ENCODE measurements at regions not wholly inside any gene's neighbourhood (a gene's known extent, or its start where the extent isn't known, plus 50 kb on each side); places are given as distances from the start of the nearest gene placed in this dataset.

GRCh38 chr7:115578576-115578975 lies 452.0 kb downstream of the TFEC start:
- WGBS, 2 experiments (ENCODE audit: insufficient coverage in 1 of 2, insufficient read length in 1 of 2), result 93 to 100% methylated on average over 1 of the region's 2 CpGs
- Histone ChIP-seq H3K9me3 (ENCODE audit: control insufficient read depth, low read length) (no peaks in the 10 kb centered on the region), H3K27ac (ENCODE audit: low read depth, low read length) (no peak overlapping the region), H3K4me1 (ENCODE audit: control insufficient read depth, insufficient read depth, low read length) (peaks cover 5% of the 10 kb centered on the region), H3K9ac (ENCODE audit: extremely low read depth, low read length, poor library complexity, severe bottlenecking) (no peak overlapping the region), H3K4me3 (ENCODE audit: low read length) (no peak overlapping the region), H3K36me3 (ENCODE audit: control insufficient read depth, insufficient read depth, low read length) (no peaks in the 10 kb centered on the region), H3K27me3 (ENCODE audit: control insufficient read depth, insufficient read depth, low read length, poor library complexity, severe bottlenecking) (no peaks in the 10 kb centered on the region)
- H3K4me1 Mint-ChIP-seq, result peaks cover 8% of the 10 kb centered on the region
- no peaks in the 10 kb centered on the region for H3K27me3 Mint-ChIP-seq (ENCODE audit: insufficient read depth)
- no peaks in the 10 kb centered on the region for H3K9me3 Mint-ChIP-seq
- H3K36me3 Mint-ChIP-seq (ENCODE audit: low read depth), result no peaks in the 10 kb centered on the region
- no peak for TF ChIP-seq CTCF (conservative IDR thresholded peaks at IDR 0.05)
- H3K4me3 Mint-ChIP-seq, result no peak overlapping the region
- no peak for DNase-seq
- H3K27ac Mint-ChIP-seq, result no peak overlapping the region

GRCh38 chr7:115574681-115575291 lies 455.8 kb downstream of the TFEC start:
- no peak for DNase-seq
- Histone ChIP-seq H3K9me3 (ENCODE audit: control insufficient read depth, low read length) (no peaks in the 10 kb centered on the region), H3K27me3 (ENCODE audit: control insufficient read depth, insufficient read depth, low read length, poor library complexity, severe bottlenecking) (no peaks in the 10 kb centered on the region), H3K4me1 (ENCODE audit: control insufficient read depth, insufficient read depth, low read length) (peaks cover 5% of the 10 kb centered on the region), H3K4me3 (ENCODE audit: low read length) (no peak overlapping the region), H3K27ac (ENCODE audit: low read depth, low read length) (no peak overlapping the region), H3K9ac (ENCODE audit: extremely low read depth, low read length, poor library complexity, severe bottlenecking) (no peak overlapping the region), H3K36me3 (ENCODE audit: control insufficient read depth, insufficient read depth, low read length) (no peaks in the 10 kb centered on the region)
- Mint-ChIP-seq H3K36me3 (ENCODE audit: low read depth) (no peaks in the 10 kb centered on the region), H3K4me3 (no peak overlapping the region), H3K27me3 (ENCODE audit: insufficient read depth) (no peaks in the 10 kb centered on the region), H3K4me1 (peaks cover 8% of the 10 kb centered on the region), H3K27ac (no peak overlapping the region), H3K9me3 (no peaks in the 10 kb centered on the region)
- 83 to 87% methylated on average over 2 to 6 of the region's 6 CpGs for WGBS, 2 experiments (ENCODE audit: insufficient coverage in 1 of 2, insufficient read length in 1 of 2)
- no peak for TF ChIP-seq CTCF (conservative IDR thresholded peaks at IDR 0.05)

- Mint-ChIP-seq H3K27me3 (ENCODE audit: insufficient read depth) (no peaks in the 10 kb centered on the region), H3K4me3 (no peak overlapping the region), H3K4me1 (peaks cover 8% of the 10 kb centered on the region), H3K27ac (no peak overlapping the region), H3K9me3 (no peaks in the 10 kb centered on the region), H3K36me3 (ENCODE audit: low read depth) (no peaks in the 10 kb centered on the region)
- H3K4me3 ChIP-seq (ENCODE audit: low read length), result no peak overlapping the region
- H3K27me3 ChIP-seq (ENCODE audit: control insufficient read depth, insufficient read depth, low read length, poor library complexity, severe bottlenecking), result no peaks in the 10 kb centered on the region
- no peaks in the 10 kb centered on the region for H3K9me3 ChIP-seq (ENCODE audit: control insufficient read depth, low read length)
- TF ChIP-seq CTCF (conservative IDR thresholded peaks at IDR 0.05), result no peak
- 100% methylated on average over 1 of the region's 1 CpG; no CpG with 5 or more reads in 1 of the 2 experiments for WGBS, 2 experiments (ENCODE audit: insufficient coverage in 1 of 2, insufficient read length in 1 of 2)
- H3K36me3 ChIP-seq (ENCODE audit: control insufficient read depth, insufficient read depth, low read length), result no peaks in the 10 kb centered on the region
- peaks cover 5% of the 10 kb centered on the region for H3K4me1 ChIP-seq (ENCODE audit: control insufficient read depth, insufficient read depth, low read length)
- no peak overlapping the region for H3K27ac ChIP-seq (ENCODE audit: low read depth, low read length)
- DNase-seq, result no peak
- H3K9ac ChIP-seq (ENCODE audit: extremely low read depth, low read length, poor library complexity, severe bottlenecking), result no peak overlapping the region
These were observed 458.5 kb downstream of the TFEC start for GRCh38 chr7:115572111-115572510.

Data from endodermal cell (in vitro differentiated cells).